Osteocyte (in vitro differentiated cells): ENCODE measurements at regions not wholly inside any gene's neighbourhood (a gene's known extent, or its start where the extent isn't known, plus 50 kb on each side); places are given as distances from the start of the nearest gene placed in this dataset.

ENCODE experiments used
- DNase-seq: peaks from one replicate; pipeline ENCODE4 v3.0.0; 2021; ENCODE audit warnings: mixed read lengths; ENCODE audit not compliant: unreplicated experiment; ENCODE audit errors: extremely low spot score
- H3K27ac Mint-ChIP-seq: one replicate; pipeline ENCODE4 v1.8.0; 2021; ENCODE audit warnings: mild to moderate bottlenecking, mixed read lengths; ENCODE audit not compliant: unreplicated experiment
- H3K27me3 Mint-ChIP-seq: one replicate; pipeline ENCODE4 v1.8.0; 2021; ENCODE audit warnings: mixed read lengths; ENCODE audit not compliant: unreplicated experiment
- H3K36me3 Mint-ChIP-seq: one replicate; pipeline ENCODE4 v1.8.0; 2021; ENCODE audit warnings: mixed read lengths; ENCODE audit not compliant: unreplicated experiment
- H3K4me1 Mint-ChIP-seq: one replicate; pipeline ENCODE4 v1.8.0; 2021; ENCODE audit warnings: mixed read lengths; ENCODE audit not compliant: unreplicated experiment
- H3K4me3 Mint-ChIP-seq: one replicate; pipeline ENCODE4 v1.8.0; 2021; ENCODE audit warnings: mild to moderate bottlenecking, moderate library complexity, mixed read lengths; ENCODE audit not compliant: unreplicated experiment
- H3K9me3 Mint-ChIP-seq: one replicate; pipeline ENCODE4 v1.8.0; 2021; ENCODE audit warnings: mixed read lengths; ENCODE audit not compliant: unreplicated experiment
- TF ChIP-seq, protein P1 (sequence below): fragments of 200-600 bp; sonication (generic); IDR thresholded peaks from 2 replicates; pipeline ENCODE4 v1.5.0; 2021; ENCODE audit warnings: antibody characterized with exemption, mild to moderate bottlenecking, moderate library complexity

- peaks cover 29% of the 10 kb centered on the region for H3K9me3 Mint-ChIP-seq
- H3K4me3 Mint-ChIP-seq, result no peak overlapping the region
- H3K27ac Mint-ChIP-seq, result no peak overlapping the region
- H3K36me3 Mint-ChIP-seq, result no peaks in the 10 kb centered on the region
- H3K4me1 Mint-ChIP-seq, result no peaks in the 10 kb centered on the region
- TF ChIP-seq, protein P1, sequence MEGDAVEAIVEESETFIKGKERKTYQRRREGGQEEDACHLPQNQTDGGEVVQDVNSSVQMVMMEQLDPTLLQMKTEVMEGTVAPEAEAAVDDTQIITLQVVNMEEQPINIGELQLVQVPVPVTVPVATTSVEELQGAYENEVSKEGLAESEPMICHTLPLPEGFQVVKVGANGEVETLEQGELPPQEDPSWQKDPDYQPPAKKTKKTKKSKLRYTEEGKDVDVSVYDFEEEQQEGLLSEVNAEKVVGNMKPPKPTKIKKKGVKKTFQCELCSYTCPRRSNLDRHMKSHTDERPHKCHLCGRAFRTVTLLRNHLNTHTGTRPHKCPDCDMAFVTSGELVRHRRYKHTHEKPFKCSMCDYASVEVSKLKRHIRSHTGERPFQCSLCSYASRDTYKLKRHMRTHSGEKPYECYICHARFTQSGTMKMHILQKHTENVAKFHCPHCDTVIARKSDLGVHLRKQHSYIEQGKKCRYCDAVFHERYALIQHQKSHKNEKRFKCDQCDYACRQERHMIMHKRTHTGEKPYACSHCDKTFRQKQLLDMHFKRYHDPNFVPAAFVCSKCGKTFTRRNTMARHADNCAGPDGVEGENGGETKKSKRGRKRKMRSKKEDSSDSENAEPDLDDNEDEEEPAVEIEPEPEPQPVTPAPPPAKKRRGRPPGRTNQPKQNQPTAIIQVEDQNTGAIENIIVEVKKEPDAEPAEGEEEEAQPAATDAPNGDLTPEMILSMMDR, result no peak
- peak; percentile 53 for DNase-seq
- H3K27me3 Mint-ChIP-seq, result no peaks in the 10 kb centered on the region
Measured at GRCh38 chr18:78144669-78145068, 834.9 kb upstream of the SALL3 start.

DNA sequence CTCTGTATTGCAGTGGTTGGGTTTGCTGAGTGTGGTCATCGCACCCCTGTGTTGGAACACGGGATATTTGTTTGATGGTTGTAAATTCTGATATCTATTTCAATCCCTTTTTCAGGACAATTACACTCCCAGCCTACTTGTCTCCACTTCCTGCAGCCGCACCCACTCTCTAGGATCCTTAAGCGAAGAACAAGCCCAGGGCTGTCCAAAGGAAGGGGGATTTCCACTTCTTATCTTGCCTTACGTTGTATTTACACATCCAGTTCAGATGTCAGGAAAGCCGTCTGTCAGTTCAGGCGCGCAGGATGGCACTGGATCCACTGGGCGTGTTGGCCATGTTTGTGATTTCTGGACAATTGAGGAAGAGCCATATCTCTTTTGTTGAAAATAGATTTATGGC is 834.5 kb upstream of the SALL3 start:
- Mint-ChIP-seq H3K27me3 (no peaks in the 10 kb centered on the region), H3K9me3 (peaks cover 31% of the 10 kb centered on the region), H3K4me3 (no peak overlapping the region), H3K4me1 (no peaks in the 10 kb centered on the region), H3K36me3 (no peaks in the 10 kb centered on the region), H3K27ac (no peak overlapping the region)
- TF ChIP-seq, protein P1, result no peak
- DNase-seq, result peak; percentile 56

- Mint-ChIP-seq H3K27me3 (no peaks in the 10 kb centered on the region), H3K36me3 (no peaks in the 10 kb centered on the region), H3K4me3 (no peak overlapping the region), H3K4me1 (no peaks in the 10 kb centered on the region), H3K9me3 (peaks cover 30% of the 10 kb centered on the region), H3K27ac (no peak overlapping the region)
- TF ChIP-seq, protein P1, result no peak
- DNase-seq, result peak; percentile 59
Measured at GRCh38 chr18:78146136-78147085, 833.2 kb upstream of the SALL3 start.

- Mint-ChIP-seq H3K27ac (no peak overlapping the region), H3K36me3 (no peaks in the 10 kb centered on the region), H3K27me3 (no peaks in the 10 kb centered on the region), H3K9me3 (peaks cover 30% of the 10 kb centered on the region), H3K4me3 (no peak overlapping the region), H3K4me1 (no peaks in the 10 kb centered on the region)
- TF ChIP-seq, protein P1, result no peak
- peak; percentile 53 for DNase-seq
Measured at GRCh38 chr18:78150590-78150989, 829.0 kb upstream of the SALL3 start.

DNA sequence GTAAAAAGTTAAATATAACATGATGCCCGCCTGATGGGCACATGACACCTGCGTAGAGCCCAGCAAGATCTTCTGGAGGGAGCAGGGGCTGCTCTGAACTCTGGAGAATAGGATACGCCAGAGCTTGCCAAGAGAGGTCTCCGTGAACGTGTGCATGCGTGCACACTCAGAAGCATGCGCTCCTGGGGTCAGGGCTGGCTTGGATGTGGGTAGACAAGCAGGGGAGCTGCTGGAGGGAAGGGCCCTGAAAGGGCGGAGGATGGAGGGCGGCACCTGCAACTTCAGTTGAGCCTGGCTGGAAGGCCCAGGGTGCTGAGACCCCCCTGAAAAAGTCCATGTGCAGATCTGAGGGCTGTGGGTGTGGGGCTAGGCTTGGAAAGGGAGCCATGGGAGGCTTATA is 828.4 kb upstream of the SALL3 start:
- peak; percentile 76 for DNase-seq
- Mint-ChIP-seq H3K27me3 (no peaks in the 10 kb centered on the region), H3K27ac (no peak overlapping the region), H3K9me3 (peaks cover 33% of the 10 kb centered on the region), H3K4me1 (no peaks in the 10 kb centered on the region), H3K36me3 (no peaks in the 10 kb centered on the region), H3K4me3 (no peak overlapping the region)
- TF ChIP-seq, protein P1, result no peak
